GM21381 (cell line): ENCODE measurements at regions not wholly inside any gene's neighbourhood (a gene's known extent, or its start where the extent isn't known, plus 50 kb on each side); places are given as distances from the start of the nearest gene placed in this dataset.

Source experiments
- ATAC-seq: cut with Tn5 transposase; IDR thresholded peaks from one replicate; pipeline ENCODE4 v1.9.1; 2021; ENCODE audit warnings: mild to moderate bottlenecking, moderate library complexity; ENCODE audit not compliant: unreplicated experiment

- no peak for ATAC-seq
Observed at GRCh38 chr15:70217226-70218160, 119.8 kb upstream of the TLE3 start.

DNA sequence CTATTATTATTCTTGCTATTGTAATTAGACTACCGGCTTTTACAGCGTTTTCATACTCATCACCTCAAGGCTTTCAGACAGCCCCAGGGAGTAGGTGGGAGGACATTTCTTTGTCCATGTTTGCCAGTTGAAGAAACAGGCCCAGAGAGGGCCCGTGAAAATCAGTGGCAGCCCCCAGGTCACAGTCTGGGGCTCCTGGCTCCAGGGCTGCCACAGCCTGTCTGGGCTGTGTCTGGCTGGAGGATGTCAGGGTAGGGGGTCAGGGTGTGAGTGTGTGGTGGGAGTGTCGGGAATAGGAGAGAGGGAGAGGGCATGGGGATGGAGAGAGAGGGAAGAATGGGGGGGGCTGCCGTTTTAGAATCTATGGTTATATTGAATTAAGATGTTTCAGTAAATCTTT, 118.2 kb upstream of the TLE3 start:
- no peak for ATAC-seq

DNA sequence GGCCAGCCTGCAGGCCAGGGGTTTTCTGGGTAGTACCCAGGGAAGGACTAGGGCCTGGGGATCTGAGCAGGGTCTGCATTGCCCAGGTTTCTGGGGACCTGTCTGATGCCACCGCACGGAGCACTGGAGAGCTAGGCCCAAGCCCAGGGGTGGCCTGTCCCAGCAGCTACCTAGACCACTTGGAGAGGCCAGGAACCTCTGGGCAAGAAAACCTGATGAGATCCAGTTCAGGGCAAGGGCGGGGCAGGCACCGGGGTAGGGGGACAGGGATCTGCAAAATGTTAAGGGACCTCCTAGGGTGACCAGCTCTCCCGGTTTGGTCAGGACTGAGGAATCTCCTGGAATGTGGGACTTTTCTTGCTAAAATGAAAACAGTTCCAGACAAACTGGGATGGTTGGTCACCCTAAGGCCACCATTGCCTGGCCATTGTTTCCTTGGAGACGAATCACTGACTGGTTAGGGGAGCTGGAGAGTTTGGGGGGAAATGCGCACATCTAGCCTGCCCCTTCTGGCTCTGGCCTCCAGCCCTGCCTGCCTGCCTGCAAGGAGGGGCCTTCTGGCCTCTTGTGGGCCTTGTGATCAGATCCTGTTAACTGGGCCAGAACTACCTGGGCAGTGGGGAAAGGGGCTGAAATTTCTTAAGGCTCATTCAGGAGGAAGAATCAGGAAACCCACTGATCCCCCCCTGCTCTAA, 117.4 kb upstream of the TLE3 start:
- ATAC-seq, result no peak

GRCh38 chr15:70214276-70214675, 116.6 kb upstream of the TLE3 start:
- ATAC-seq, result no peak

DNA sequence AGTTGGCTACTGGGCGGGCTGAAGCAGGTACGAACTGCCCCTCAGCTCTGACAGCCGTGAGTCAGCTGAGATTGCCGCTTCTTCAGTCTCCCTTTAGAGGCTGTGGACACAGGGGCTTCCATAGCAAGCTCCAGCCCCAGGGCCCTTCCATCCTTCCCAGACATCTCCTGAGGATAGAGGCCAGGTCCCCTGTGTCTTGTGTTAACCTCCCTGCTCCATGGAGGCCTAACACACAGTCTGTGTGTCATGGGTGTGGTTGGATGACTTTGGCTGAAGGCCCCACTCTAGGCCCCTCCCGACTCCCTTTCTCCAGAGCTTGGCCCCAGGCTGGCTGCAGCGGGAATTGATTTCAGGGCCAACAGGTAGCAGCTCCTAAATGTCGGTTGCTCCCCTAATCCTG, 116.1 kb upstream of the TLE3 start:
- no peak for ATAC-seq

DNA sequence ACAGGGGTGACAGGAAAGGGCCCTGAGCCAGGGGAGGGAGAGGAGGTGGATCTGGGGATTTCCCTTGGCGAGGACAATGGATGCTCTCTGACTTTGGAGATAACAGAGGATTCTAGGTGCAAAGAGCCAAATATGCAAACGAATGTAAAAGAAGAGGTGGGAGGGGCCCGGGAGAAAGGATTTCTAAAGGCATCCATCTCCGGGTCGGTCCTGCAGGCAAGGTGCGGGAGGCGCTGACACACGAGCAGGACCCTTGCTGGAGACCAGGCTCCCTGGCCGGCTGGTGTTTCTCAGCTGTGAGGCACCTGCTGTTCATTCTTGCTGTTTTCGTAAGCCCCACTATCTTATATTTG, 115.2 kb upstream of the TLE3 start:
- no peak for ATAC-seq

DNA sequence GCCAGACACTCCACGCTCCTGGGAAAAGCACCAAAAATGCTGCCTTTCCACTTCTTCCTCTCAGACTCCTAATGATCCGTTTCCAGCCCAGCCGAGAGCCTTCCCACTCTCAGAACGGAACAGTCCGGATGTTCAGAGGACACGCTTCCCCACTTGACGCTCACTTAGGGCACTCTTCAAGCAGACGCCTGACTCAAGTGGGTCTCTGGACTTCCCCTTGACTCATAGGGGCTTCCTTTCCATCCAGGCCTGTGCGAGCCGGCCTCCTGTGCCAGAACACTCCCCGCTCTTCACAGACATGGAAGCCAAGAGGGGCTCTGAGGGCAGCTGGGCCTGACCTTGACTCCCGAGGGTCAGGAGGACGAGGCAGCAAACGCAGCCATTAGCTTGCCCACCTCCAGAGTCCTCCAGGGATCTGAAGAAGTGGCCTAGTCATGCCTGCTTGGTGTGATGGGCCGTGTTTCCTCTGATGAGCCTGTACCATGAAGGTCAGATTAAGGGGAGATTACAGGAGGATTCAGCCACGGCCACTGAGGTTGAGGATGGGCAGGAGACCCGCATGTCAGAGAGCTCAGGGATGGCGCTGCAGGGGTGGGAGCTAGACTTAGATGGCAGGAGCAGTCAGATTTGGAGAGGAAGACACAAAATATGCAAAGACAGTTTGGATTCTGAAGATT, 114.7 kb upstream of the TLE3 start:
- no peak for ATAC-seq

DNA sequence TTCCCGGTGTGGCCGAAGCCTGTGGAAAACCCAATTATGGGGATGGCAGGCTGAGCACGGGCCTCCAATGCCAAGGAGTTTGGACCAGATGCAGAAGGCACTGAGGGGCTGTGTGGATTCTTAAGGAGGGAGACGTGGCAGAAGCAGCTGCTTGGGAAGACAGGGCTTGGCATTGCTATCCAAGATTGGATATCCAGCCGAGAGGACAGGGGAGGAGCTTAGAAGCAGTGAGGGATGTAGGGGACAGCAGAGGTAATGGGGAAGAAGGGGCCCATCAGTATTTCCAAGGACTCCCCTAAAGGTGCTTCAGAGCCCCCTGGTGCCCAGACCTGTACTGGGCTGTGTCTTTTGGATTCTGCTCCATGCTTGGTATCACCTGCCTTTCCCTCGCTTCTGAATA, 112.8 kb upstream of the TLE3 start:
- ATAC-seq, result no peak

DNA sequence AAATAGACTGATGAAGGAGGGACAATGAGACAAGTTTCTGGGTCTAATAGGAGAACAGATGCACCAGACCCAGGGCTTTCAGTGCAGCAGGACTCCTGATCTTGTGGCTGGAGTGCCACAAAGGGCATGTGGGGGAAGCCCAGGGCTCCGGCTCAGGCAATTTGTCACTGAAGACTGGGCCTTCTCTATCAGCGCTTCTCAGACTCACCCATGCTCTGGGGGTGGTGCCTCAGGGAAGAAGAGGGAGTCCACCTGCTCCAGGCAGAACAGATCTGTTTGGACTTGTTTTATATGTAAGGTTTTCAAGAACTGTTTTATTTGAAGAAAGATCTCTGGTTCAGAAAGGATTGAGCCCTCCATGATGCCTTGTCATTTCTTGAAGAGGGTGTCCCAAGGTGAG, 112.4 kb upstream of the TLE3 start:
- ATAC-seq, result no peak

DNA sequence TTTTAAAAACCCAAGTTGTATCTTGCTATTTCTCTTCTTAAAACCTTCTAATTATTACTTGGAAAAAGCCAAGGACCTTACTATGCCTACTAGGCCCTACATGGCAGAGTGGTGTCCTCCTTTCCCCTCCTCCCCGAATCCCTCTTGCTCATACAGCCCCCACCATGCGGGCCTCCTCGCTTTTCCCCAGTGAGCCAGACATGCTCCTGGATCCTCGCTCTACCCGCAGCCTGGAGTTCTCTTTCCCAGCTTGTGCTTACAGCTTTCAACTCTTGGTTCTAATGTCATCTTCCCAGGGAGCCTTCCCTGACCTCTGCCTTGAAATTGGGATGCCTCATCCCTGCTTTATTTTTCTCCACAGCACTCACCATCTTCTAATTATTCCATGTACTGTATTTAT, 111.8 kb upstream of the TLE3 start:
- no peak for ATAC-seq

DNA sequence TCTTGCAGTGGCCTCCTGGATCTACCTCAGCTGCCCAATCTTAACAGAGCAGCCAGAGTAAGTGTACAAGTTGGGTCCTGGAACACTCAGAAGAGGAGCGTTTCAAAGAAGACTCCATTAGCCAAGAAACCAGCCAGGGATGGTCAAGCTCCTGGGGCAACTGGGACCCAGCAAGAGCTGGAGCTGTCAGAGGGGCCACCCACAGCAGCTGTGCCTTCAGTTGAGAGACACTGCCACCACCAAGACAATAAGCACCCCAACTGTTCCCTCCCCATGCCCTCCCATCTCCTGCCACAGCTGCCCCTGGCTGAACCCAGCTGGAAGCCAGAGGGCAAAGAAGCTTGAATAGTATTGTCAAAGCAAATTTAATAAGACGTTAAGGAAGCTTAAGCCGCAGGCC, 110.6 kb upstream of the TLE3 start:
- ATAC-seq, result no peak

- ATAC-seq, result no peak
Observed at GRCh38 chr15:70206668-70207067, 109.0 kb upstream of the TLE3 start.

DNA sequence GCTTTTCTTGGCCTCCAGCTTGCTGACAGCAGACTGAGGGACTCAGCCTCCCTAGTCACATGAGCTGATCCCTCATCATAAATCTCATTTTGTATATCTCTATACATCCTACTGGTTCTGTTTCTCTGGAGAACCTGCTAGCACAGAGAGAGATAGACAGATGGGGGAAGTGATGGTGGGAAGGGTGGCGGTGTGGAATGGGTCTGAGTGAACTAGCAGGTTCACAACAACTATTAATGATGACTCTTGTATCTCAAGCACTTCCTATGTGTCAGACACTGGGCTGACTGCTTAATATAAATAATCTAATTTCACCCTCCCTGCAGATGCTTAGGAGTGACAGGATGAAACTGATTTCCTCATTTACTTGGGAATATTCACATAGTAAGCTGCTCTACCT, 106.9 kb upstream of the TLE3 start:
- ATAC-seq, result no peak

GRCh38 chr15:70203981-70204560, 106.4 kb upstream of the TLE3 start:
- no peak for ATAC-seq

DNA sequence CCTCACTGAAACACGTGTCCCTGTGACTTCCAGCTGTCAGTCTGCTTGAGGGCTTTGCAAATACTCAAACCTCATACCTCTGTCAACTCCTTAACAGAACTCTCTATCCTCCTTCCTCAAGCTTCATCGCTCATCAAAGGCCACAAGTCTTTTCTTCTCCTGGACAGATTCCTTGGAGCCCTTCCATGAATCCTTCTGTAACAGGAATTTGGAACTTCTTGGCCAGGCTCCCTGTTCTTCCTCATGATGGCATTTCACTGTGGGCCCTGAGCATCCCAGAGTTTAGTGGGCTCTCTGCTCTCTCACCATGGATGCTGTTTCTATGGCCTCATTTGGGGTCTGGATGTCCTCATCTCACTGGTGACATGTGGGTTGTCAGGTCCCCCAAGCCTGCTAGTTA, 105.0 kb upstream of the TLE3 start:
- no peak for ATAC-seq

- ATAC-seq, result no peak
Observed at GRCh38 chr15:70201425-70201775, 103.7 kb upstream of the TLE3 start.

DNA sequence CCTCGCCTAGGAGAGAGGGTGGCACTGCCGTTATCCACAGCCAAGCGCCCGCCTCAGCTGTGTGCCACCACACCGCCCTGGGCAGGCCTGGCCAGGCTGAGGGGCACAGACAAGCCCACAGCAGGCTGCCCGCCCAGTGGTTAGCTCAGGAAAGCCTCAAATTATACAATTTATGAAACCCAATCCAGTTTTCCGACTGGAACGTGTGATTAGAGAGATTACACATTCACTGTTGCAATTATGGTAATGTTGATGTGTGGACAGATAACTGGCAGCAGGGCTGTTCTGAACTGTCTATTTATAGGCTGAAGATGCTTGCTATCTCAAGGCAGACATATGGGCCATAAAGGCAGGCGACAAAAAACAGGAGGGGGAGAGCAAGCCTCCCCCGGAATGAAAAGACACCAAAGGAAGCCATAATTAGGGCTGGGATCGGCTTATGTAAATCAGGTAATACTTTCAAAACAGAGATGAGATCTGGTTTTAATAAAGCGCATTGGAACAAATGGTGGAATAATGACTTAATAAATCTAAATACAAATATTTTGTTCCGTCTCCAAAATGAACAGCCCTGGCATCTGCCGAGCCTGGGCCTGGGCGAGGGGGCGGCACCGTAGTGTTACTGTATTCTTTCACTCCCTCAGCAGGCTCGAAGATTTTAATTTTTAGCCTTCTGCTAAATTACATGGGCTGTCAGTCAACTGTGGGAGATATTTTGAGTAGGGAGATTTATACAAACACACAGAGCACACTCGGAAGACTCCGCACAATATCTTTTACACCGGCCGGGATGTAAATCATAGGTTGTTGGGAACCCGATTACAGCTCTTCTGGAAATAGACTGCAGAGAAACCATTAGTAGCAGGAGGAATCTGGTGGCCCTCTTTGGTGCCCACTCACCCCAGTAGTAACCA, 103.1 kb upstream of the TLE3 start:
- ATAC-seq, result no peak

GRCh38 chr15:70199540-70200410, 102.1 kb upstream of the TLE3 start:
- ATAC-seq, result no peak

- ATAC-seq, result no peak
Observed at GRCh38 chr15:70199124-70199482, 101.4 kb upstream of the TLE3 start.
